DMS153 treated with DMSO at 0.1 percent for 48 hours (cell line): ENCODE measurements at regions not wholly inside any gene's neighbourhood (a gene's known extent, or its start where the extent isn't known, plus 50 kb on each side); places are given as distances from the start of the nearest gene placed in this dataset.

Experiments
- DNase-seq: peaks from one replicate; lab custom pipeline; 2025; ENCODE audit not compliant: unreplicated experiment; lab: John Stamatoyannopoulos, UW

DNA sequence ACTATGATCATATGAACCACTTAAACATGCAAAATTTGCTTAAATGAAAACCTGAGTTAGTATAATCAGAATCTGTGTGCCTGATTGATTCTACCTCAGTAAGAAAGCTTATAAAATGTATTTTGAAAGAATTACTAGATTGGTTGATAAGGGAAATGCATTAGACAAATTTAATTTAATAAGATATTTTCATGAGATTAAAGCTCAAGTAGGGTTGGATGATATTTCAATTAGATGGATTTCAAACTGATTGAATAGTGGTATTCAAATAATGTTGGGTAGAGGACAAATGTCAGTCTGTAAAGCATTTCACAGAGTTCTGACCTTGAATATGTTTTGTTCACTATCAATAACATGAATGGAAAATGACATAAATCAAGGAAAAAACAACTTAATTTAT, 780.4 kb upstream of the ALCAM start:
- no peak for DNase-seq

- no peak for DNase-seq
Measured at GRCh38 chr3:104588442-104588841, 778.3 kb upstream of the ALCAM start.

GRCh38 chr3:104591776-104592175, 774.9 kb upstream of the ALCAM start:
- DNase-seq = no peak

- no peak for DNase-seq
Measured at GRCh38 chr3:104594491-104594890, 772.2 kb upstream of the ALCAM start.

DNA sequence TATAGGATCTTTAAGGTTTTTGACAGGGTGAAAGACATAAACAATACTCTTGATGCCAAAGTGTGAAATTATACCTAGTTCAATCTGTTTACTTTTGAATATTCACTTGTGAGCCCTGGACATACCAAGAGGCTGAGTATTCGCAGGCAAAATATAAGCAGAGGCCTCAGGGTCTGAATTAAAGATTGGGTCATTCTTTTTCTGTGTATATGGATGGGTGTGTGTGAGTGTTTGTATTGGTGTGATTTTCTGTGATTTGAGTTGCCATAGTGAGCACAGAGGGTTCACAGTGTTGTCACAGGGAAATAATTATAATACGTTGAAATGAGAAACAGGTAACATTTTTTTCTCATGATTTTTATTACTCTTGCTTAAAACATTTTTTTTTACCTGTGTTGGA, 770.7 kb upstream of the ALCAM start:
- no peak for DNase-seq

DNA sequence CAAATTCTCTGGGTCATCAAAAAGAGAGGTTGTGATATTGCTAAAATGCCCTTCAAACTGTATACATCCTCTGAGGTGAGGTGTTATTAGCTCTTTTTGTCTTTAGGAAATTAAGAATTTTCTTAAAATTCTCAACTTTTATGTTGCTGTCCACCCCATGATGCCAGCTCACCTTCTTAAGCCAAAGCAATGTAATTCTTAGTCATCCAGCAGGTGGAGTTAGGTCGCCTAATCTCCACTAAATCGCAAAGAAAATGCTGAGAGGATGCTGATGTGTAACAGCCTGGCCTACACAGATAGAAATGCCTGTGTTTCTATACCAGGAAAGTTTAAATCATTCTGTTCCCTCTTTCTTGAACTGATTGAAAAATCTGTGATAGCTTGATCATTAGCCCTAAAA, 770.2 kb upstream of the ALCAM start:
- peak; percentile 48 for DNase-seq

DNA sequence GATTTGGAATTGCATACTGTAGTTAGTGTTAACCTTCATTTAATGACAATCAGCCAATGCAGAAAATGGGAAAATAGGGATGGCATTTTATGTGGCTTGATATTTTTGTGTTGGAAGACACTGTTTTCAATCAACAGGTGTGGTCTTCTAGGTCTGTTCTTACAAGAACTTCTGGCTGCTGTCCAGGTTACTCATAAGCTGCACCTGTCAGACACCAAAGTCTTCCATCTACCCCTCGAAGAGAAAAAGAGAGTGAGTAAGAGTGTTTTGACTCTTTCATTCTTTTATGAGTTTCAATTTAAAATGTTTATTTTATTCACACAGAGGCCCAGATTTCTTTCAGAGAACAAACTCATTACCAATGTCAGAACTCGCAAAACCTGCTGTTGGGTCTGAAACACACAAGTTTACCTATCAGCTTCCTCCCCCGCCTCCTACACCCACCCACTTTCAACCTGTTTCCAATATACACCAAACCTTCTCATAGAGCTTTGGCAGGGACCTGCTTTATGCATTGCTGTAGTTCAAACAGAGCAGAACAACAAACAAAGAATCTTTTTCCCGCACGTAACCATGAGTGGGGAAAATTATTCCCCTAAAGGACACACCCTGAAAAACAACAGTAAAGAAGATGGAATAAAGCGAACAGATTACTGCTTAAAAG, 767.7 kb upstream of the ALCAM start:
- DNase-seq = peak; percentile 63

- no peak for DNase-seq
Measured at GRCh38 chr3:104604326-104605010, 762.2 kb upstream of the ALCAM start.

DNA sequence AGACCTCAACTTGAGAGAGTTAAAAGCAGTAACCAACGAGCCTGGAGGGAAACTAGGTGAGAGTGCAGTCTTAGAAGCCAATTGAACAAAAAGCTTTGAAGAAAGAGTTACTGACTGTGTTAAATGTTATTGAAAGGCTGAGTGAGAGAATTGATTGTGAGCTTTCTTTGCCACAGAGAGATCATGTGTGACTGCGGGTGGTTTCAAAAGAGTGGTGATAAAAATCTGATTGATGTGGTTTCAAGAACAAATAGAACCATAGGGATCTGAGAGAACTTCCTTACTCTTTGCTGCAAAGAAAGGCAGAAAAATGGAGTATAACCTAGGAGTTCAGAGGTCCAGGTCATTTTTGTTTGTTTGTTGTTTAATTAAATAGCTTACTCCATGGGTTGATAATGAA, 759.9 kb upstream of the ALCAM start:
- no peak for DNase-seq

DNA sequence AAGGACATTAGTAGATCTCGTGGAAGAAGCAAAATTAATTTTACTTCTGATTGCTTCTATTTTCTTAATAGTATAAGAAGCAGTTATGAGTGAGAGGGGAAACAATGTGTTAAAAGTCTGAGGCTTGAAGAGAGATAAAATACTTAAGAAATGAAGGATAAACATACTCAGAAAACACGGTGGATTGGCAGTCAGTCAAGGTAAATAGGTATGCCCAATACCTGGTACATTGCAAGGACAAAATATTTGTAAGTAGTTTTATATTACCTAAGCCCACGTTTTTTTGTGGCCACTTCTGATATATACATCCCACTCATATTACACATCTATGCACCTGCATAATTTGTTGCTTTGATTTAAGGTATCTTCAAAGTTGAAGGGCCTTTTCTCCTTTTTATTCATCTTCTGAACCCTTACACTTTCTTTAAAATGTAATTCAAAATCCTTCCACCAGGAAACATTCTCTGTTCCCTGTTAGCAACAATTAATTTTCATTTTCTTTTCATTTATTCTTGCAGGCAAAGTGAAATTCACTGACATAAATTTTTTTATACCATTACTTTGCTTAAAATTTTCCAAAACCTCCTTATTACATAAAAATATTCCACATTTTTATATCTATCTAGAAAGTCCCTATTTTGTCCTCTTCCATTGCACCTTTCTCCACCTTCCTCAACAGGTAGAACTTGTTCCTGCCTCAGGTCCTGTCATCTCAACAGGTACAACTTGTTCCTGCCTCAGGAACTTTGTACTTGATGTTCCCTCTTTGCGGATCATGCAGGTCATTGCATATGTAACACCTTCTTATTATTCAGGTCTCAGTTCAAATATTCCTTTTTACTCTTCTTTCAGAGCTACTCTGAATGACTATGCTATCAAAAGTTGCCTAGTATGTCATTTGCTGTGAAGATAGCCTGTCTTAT, 755.7 kb upstream of the ALCAM start:
- DNase-seq = no peak

DNA sequence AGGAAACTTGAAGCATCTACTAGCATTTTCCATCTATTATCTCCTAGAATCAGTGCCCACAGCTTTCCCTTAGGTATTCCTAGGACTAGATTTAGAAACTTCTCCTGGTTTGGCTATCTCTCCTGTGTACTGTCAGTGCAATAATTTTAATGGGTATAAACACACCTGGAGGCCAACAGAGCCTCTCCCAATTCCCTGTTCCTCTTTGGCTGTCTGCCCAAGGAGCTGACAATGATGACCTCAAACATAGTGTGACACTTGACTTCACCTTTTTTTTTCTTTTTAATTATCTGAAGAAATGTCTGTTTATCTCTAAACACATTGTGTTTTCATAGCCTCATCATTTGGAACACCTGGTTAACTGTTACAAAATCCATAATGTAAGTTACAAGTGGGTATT, 754.5 kb upstream of the ALCAM start:
- no peak for DNase-seq

DNA sequence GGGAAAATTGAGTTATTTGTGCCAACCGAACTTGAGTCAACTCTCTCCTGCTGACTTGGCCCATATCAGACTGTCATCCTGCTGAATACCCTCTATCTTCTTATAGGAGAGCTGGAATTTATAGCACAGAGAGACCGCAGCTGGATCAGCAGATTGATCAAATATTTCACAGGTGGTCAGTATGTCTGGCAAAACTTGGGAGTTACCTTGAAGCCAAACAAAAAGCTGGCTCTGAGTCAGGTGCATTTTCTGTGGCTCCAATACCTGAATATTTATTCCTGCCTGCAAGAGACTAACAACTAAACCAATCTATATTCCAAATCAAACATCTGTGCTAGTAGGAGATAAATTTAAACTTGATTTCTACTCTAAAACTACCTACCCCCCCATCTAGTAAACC, 752.1 kb upstream of the ALCAM start:
- DNase-seq = no peak

DNA sequence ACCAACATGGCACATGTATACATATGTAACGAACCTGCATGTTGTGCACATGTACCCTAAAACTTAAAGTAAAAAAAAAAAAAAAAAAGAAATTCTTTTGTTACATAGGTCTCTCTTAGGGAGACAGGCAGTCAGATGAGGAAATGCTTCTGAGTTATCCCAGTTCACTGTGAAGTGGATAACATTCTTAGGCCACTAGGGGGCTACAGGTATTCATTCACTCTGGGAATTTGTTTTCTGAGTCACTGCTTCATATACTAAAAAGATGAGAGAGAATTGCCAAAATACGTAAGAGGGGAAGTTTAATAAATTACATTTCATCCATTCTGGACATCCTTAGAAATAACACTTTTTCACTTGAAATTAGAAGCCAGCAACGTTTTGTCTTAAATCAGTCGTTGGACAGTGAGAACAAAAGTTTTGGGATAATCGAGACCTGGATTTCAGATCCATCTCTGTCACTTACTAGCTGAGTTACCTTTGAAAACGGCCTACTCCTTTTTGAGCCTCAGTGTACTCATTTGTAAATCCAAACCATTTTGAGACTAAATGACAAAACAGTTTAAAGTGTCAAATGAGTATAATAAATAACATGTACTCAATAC, 738.4 kb upstream of the ALCAM start:
- peak; percentile 15 for DNase-seq

- no peak for DNase-seq
Measured at GRCh38 chr3:104629038-104629437, 737.7 kb upstream of the ALCAM start.

DNA sequence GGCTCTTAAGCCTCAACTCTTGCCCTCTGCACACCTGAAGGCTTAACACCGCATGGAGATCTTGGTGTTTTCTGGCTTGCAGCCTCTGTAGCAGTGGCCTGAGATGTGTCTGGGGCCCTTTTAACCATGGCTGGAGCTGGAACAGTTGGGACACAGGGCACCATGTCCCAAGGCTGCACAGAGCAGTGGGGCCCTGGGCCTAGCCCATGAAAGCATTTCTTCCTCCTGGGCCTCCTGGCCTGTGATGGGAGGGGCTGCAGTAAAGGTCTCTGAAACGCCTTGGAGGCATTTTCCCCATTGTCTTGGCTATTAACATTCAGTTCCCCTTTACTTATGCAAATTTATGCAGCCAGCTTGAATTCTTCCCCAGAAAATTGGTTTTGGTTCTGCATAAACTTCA, 735.5 kb upstream of the ALCAM start:
- DNase-seq = no peak

DNA sequence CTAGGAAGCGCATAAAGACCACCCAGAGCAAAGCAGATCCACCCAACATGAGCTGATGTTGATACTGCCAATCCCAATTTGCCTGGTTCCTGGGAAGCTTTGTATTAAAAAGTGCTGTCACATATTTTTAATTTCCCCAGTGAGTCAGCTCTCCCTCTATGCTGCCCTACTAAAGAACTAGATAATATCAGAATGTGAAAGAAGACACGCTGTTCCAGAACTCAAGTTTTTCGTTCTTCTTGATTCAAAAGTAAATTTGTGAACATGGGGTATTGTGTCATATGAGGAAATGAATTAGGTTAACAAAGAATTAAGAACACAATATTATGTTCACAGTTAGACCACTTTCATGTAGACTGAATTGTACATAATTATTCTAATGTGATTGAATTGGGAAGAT, 734.2 kb upstream of the ALCAM start:
- no peak for DNase-seq

DNA sequence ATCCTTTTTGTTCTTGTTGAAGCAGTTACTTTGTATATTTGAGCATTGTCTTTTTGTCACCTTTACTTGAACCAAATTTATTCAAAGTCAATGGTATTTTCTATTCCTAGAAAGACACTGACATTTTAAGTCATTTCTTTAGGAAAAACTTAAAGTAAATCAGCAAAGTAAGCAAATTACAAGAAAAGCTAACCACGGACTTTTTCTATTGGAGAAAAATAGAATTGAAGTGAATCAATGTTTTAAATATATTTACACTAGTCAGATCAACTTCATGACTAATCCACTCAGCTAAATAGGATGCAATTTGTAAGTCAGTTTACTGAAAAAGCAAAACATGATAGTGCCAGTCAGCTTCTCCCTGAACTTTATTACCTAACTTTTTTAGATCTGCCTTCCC, 733.8 kb upstream of the ALCAM start:
- no peak for DNase-seq

GRCh38 chr3:104635872-104636580, 730.7 kb upstream of the ALCAM start:
- no peak for DNase-seq

- DNase-seq = no peak
Measured at GRCh38 chr3:104642827-104643226, 723.9 kb upstream of the ALCAM start.

GRCh38 chr3:104646196-104646595, 720.5 kb upstream of the ALCAM start:
- no peak for DNase-seq

DNA sequence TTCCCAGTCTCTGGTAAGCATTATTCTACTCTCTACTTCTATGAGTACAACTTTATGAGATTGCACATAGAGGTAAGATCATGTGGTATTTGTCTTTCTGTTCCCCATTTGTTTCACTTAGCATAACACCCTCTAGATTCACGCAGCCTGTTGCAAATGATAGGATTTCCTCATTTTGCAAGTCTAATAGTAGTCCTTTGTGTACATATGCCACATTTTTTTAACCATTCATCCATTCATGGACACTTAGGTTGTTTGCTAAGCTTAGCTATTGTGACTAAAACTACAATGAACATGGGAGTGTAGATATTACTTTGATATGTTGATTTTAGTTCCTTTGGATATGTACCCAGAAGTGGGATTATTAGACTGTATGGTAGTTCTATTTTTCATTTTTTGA, 717.9 kb upstream of the ALCAM start:
- DNase-seq = no peak
